DND-41 (cell line): ENCODE measurements at regions not wholly inside any gene's neighbourhood (a gene's known extent, or its start where the extent isn't known, plus 50 kb on each side); places are given as distances from the start of the nearest gene placed in this dataset.

Experiments
- ATAC-seq: fragments of 200-7000 bp; cut with Tn5 transposase; 3 replicates; pipeline ENCODE4 v1.9.1; 2021; ENCODE audit warnings: low read depth; ENCODE audit not compliant: insufficient read depth
- DNase-seq: peaks from one replicate; pipeline ENCODE4 v3.0.0-alpha.2; 2020
- H2AFZ ChIP-seq: 2 replicates; pipeline ENCODE4 v1.6.0; 2012; ENCODE audit warnings: low read depth, low read length
- H3K27ac ChIP-seq: 2 replicates; pipeline ENCODE4 v1.5.1; 2012; ENCODE audit warnings: low read length, inconsistent platforms
- H3K27me3 ChIP-seq: fragments of 200-600 bp; sonication (generic); 2 replicates; pipeline ENCODE4 v1.6.0; 2012; ENCODE audit warnings: low read length, mild to moderate bottlenecking, inconsistent platforms; ENCODE audit not compliant: insufficient read depth, poor library complexity
- H3K36me3 ChIP-seq: 2 replicates; pipeline ENCODE4 v1.5.1; 2012; ENCODE audit warnings: low read length, inconsistent platforms; ENCODE audit not compliant: insufficient read depth
- H3K4me1 ChIP-seq: 2 replicates; pipeline ENCODE4 v1.5.1; 2012; ENCODE audit warnings: mild to moderate bottlenecking, low read length; ENCODE audit not compliant: insufficient read depth
- H3K4me2 ChIP-seq: 2 replicates; pipeline ENCODE4 v1.6.0; 2012; ENCODE audit warnings: mild to moderate bottlenecking, moderate library complexity, low read length, inconsistent platforms; ENCODE audit not compliant: insufficient read depth
- H3K4me3 ChIP-seq, 2 experiments: fragments of 200-600 bp in 1 of 2; shearing (Covaris generic) in 1 of 2; 2 replicates each; pipeline ENCODE4 v1.5.1; 2012 to 2016; ENCODE audit warnings: inconsistent platforms in 2 of 2, low read length in 2 of 2, mild to moderate bottlenecking in 2 of 2, low read depth in 1 of 2, moderate library complexity in 1 of 2
- H3K79me2 ChIP-seq: 2 replicates; pipeline ENCODE4 v1.6.0; 2012; ENCODE audit warnings: low read length, inconsistent platforms; ENCODE audit not compliant: insufficient read depth
- H3K9ac ChIP-seq: 2 replicates; pipeline ENCODE4 v1.6.0; 2012; ENCODE audit warnings: low read depth, mild to moderate bottlenecking, inconsistent platforms, low read length, moderate library complexity
- H3K9me3 ChIP-seq: 2 replicates; pipeline ENCODE4 v1.5.1; 2012; ENCODE audit warnings: low read length, moderate library complexity, mild to moderate bottlenecking, inconsistent platforms; ENCODE audit not compliant: insufficient read depth, severe bottlenecking
- H4K20me1 ChIP-seq: 2 replicates; pipeline ENCODE4 v1.6.0; 2012; ENCODE audit warnings: low read length; ENCODE audit not compliant: insufficient read depth
- CTCF ChIP-seq: IDR thresholded peaks from 2 replicates; pipeline ENCODE4 v1.5.1; 2012; ENCODE audit warnings: borderline replicate concordance, low read length, moderate library complexity, mild to moderate bottlenecking; ENCODE audit not compliant: poor library complexity, severe bottlenecking; ENCODE audit errors: extremely low read depth
- EZH2 ChIP-seq: IDR thresholded peaks from 3 replicates; pipeline ENCODE4 v1.6.1; 2012; ENCODE audit warnings: borderline replicate concordance, low read depth, mild to moderate bottlenecking, moderate library complexity, low read length, inconsistent platforms; ENCODE audit not compliant: severe bottlenecking

- H3K4me2 ChIP-seq = no peak overlapping the region
- no peak overlapping the region for H3K27ac ChIP-seq
- H3K4me1 ChIP-seq = no peaks in the 10 kb centered on the region
- DNase-seq (no peak), ATAC-seq (no peak)
- no peaks in the 10 kb centered on the region for H3K9me3 ChIP-seq
- no peak for TF ChIP-seq CTCF
- TF ChIP-seq EZH2 = no peak
- H3K9ac ChIP-seq = no peak overlapping the region
- no peaks in the 10 kb centered on the region for H3K36me3 ChIP-seq
- H3K79me2 ChIP-seq = no peaks in the 10 kb centered on the region
- H3K4me3 ChIP-seq = no peak overlapping the region
- no peak overlapping the region for H2AFZ ChIP-seq
- H4K20me1 ChIP-seq = no peaks in the 10 kb centered on the region
- H3K27me3 ChIP-seq = no peaks in the 10 kb centered on the region
Observed at GRCh38 chrX:20479896-20480295, 213.2 kb upstream of the RPS6KA3 start.

GRCh38 chrX:20479048-20479447 is 212.3 kb upstream of the RPS6KA3 start:
- Histone ChIP-seq H2AFZ (no peak overlapping the region), H3K9me3 (no peaks in the 10 kb centered on the region), H4K20me1 (no peaks in the 10 kb centered on the region), H3K9ac (no peak overlapping the region), H3K36me3 (no peaks in the 10 kb centered on the region), H3K27me3 (no peaks in the 10 kb centered on the region), H3K4me2 (no peak overlapping the region), H3K4me3 (no peak overlapping the region), H3K79me2 (no peaks in the 10 kb centered on the region), H3K4me1 (no peaks in the 10 kb centered on the region), H3K27ac (no peak overlapping the region)
- ATAC-seq = no peak
- TF ChIP-seq CTCF (no peak), EZH2 (no peak)
- no peak for DNase-seq

GRCh38 chrX:20477836-20478524 is 211.3 kb upstream of the RPS6KA3 start:
- no peak for TF ChIP-seq CTCF
- TF ChIP-seq EZH2 = no peak
- no peak overlapping the region for H2AFZ ChIP-seq
- DNase-seq = no peak
- H3K9ac ChIP-seq = no peak overlapping the region
- H3K9me3 ChIP-seq = no peaks in the 10 kb centered on the region
- no peak overlapping the region for H3K27ac ChIP-seq
- no peaks in the 10 kb centered on the region for H3K79me2 ChIP-seq
- H3K4me2 ChIP-seq = no peak overlapping the region
- H3K4me1 ChIP-seq = no peaks in the 10 kb centered on the region
- H4K20me1 ChIP-seq = no peaks in the 10 kb centered on the region
- no peak for ATAC-seq
- H3K27me3 ChIP-seq = no peaks in the 10 kb centered on the region
- no peak overlapping the region for H3K4me3 ChIP-seq
- no peaks in the 10 kb centered on the region for H3K36me3 ChIP-seq

- Histone ChIP-seq H3K27ac (no peak overlapping the region), H3K79me2 (no peaks in the 10 kb centered on the region), H2AFZ (no peak overlapping the region), H3K27me3 (no peaks in the 10 kb centered on the region), H3K4me1 (no peaks in the 10 kb centered on the region), H3K4me2 (no peak overlapping the region), H3K9me3 (no peaks in the 10 kb centered on the region), H4K20me1 (no peaks in the 10 kb centered on the region), H3K36me3 (no peaks in the 10 kb centered on the region), H3K4me3 (no peak overlapping the region), H3K9ac (no peak overlapping the region)
- TF ChIP-seq EZH2 (no peak), CTCF (no peak)
- no peak for ATAC-seq
- DNase-seq = no peak
Observed at GRCh38 chrX:20477219-20477618, 210.5 kb upstream of the RPS6KA3 start.
